KMS-11 (cell line): ENCODE measurements at regions not wholly inside any gene's neighbourhood (a gene's known extent, or its start where the extent isn't known, plus 50 kb on each side); places are given as distances from the start of the nearest gene placed in this dataset.

ENCODE experiments used
- H2AFZ ChIP-seq: fragments of 200-600 bp; sonication (generic); 2 replicates; pipeline ENCODE4 v1.6.1; 2016; ENCODE audit warnings: antibody characterized with exemption, mixed run types, low read depth
- H3K27ac ChIP-seq: fragments of 200-600 bp; sonication (generic); 2 replicates; pipeline ENCODE4 v1.6.1; 2016; ENCODE audit warnings: mild to moderate bottlenecking, mixed run types
- H3K27me3 ChIP-seq: fragments of 200-600 bp; sonication (generic); 2 replicates; pipeline ENCODE4 v1.6.1; 2017; ENCODE audit warnings: mild to moderate bottlenecking, low read depth, mixed run types, moderate library complexity; ENCODE audit not compliant: insufficient read depth
- H3K36me3 ChIP-seq: fragments of 200-600 bp; sonication (generic); 2 replicates; pipeline ENCODE4 v1.6.1; 2017; ENCODE audit warnings: mild to moderate bottlenecking, mixed run types; ENCODE audit not compliant: insufficient read depth
- H3K4me1 ChIP-seq: fragments of 200-600 bp; sonication (generic); 2 replicates; pipeline ENCODE4 v1.6.1; 2016; ENCODE audit warnings: mild to moderate bottlenecking, low read depth, mixed run types; ENCODE audit not compliant: poor library complexity, severe bottlenecking
- H3K4me2 ChIP-seq: fragments of 200-600 bp; sonication (generic); 2 replicates; pipeline ENCODE4 v1.7.0; 2016; ENCODE audit warnings: mild to moderate bottlenecking, mixed run types
- H3K4me3 ChIP-seq: fragments of 200-600 bp; sonication (generic); IDR thresholded peaks from 2 replicates; pipeline ENCODE4 v1.6.1; 2017; ENCODE audit warnings: low read depth, low read length, mixed read lengths; ENCODE audit not compliant: insufficient read depth
- H3K79me2 ChIP-seq: fragments of 200-600 bp; sonication (generic); 2 replicates; pipeline ENCODE4 v1.6.1; 2016; ENCODE audit warnings: low read depth, mixed run types; ENCODE audit not compliant: insufficient read depth
- H3K9ac ChIP-seq: fragments of 200-600 bp; sonication (generic); 2 replicates; pipeline ENCODE4 v1.6.1; 2016; ENCODE audit warnings: mild to moderate bottlenecking, mixed run types
- H4K20me1 ChIP-seq: fragments of 200-600 bp; sonication (generic); 2 replicates; pipeline ENCODE4 v1.6.1; 2016; ENCODE audit warnings: mild to moderate bottlenecking, mixed run types; ENCODE audit not compliant: insufficient read depth
- TF ChIP-seq, protein P1 (sequence below): fragments of 200-600 bp; sonication (generic); conservative IDR thresholded peaks from 2 replicates; pipeline ENCODE4 v1.6.1; 2017; ENCODE audit warnings: low read depth, mild to moderate bottlenecking, antibody characterized with exemption, low read length, moderate library complexity, mixed read lengths

- Histone ChIP-seq H3K27ac (no peak overlapping the region), H3K36me3 (no peaks in the 10 kb centered on the region), H4K20me1 (no peaks in the 10 kb centered on the region), H3K4me2 (0 out of 2 replicates have a peak overlapping the region, but pooled peaks have one; percentile 21), H3K79me2 (no peaks in the 10 kb centered on the region), H3K27me3 (no peaks in the 10 kb centered on the region), H3K4me3 (no peak overlapping the region), H3K9ac (no peak overlapping the region), H3K4me1 (peaks cover 5% of the 10 kb centered on the region), H2AFZ (no peak overlapping the region)
- TF ChIP-seq, protein P1, sequence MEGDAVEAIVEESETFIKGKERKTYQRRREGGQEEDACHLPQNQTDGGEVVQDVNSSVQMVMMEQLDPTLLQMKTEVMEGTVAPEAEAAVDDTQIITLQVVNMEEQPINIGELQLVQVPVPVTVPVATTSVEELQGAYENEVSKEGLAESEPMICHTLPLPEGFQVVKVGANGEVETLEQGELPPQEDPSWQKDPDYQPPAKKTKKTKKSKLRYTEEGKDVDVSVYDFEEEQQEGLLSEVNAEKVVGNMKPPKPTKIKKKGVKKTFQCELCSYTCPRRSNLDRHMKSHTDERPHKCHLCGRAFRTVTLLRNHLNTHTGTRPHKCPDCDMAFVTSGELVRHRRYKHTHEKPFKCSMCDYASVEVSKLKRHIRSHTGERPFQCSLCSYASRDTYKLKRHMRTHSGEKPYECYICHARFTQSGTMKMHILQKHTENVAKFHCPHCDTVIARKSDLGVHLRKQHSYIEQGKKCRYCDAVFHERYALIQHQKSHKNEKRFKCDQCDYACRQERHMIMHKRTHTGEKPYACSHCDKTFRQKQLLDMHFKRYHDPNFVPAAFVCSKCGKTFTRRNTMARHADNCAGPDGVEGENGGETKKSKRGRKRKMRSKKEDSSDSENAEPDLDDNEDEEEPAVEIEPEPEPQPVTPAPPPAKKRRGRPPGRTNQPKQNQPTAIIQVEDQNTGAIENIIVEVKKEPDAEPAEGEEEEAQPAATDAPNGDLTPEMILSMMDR: no peak
Measured at GRCh38 chr13:55566779-55567178, 1573.9 kb upstream of the PRR20A start.

DNA sequence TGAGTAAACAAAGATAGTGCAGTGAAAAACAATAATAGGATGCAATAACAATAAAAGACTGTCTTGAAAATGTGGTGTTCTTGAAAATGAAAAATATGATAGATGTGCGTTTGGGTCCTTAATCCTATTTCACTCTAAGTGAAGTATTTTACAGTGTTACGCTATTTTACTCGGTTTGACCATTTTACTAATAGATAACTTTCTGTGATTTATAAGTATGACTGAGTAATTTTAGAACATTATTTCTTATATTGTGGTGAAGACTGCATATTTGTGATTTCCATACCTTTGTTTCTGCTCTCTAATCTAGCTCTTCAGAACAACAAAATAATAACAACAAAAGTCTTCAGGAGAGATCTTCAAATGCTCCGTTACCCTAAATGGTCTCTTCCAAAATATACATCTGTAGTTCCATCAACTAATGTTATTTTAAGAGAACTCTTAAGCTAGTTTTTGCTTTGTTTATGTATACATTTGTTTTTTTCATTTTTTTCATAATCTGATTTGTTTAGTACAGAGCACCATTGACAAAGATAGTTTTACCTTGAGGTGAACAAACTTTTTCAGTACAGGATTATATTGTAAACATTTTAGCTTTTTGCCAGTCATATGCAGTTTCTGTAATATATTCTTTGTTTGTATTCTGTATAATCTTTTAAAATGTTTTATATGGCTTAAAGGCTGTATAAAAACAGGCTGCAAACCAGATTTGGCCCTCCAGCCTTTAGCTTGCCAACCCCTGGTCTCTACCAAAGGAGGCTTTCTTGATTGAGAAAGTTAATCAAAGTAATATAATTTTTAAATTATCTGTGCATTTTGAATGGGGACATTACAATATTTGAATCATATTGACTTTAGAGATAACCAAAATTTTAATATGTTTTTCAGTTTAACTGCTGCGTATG is 1572.7 kb upstream of the PRR20A start:
- peaks cover 5% of the 10 kb centered on the region for H3K4me1 ChIP-seq
- no peak overlapping the region for H3K27ac ChIP-seq
- no peaks in the 10 kb centered on the region for H4K20me1 ChIP-seq
- no peak overlapping the region for H3K4me2 ChIP-seq
- H3K36me3 ChIP-seq: no peaks in the 10 kb centered on the region
- H3K27me3 ChIP-seq: no peaks in the 10 kb centered on the region
- H3K9ac ChIP-seq: no peak overlapping the region
- no peaks in the 10 kb centered on the region for H3K79me2 ChIP-seq
- no peak overlapping the region for H2AFZ ChIP-seq
- H3K4me3 ChIP-seq: no peak overlapping the region
- TF ChIP-seq, protein P1: no peak

DNA sequence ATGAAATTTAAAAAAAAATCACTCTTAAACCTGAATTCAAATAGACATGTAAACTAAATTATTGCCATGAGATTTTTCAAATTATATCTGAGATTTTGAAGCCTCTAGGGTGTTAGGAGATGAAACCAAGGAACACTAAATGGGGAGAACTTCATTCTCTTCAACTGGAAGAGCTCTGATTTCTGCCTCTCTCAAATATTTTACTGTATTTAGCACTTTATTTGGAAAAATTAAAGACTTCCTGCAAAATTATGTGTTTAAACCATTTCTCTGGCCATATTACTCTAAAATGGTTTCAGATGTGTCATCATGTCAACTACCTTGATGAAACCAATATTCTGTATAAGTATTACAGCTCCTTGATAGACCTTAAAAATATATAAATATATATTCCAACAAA is 1571.6 kb upstream of the PRR20A start:
- Histone ChIP-seq H3K36me3 (no peaks in the 10 kb centered on the region), H4K20me1 (no peaks in the 10 kb centered on the region), H3K4me3 (no peak overlapping the region), H3K9ac (no peak overlapping the region), H3K4me2 (no peak overlapping the region), H2AFZ (no peak overlapping the region), H3K27me3 (no peaks in the 10 kb centered on the region), H3K79me2 (no peaks in the 10 kb centered on the region), H3K27ac (no peak overlapping the region), H3K4me1 (peaks cover 5% of the 10 kb centered on the region)
- TF ChIP-seq, protein P1: no peak

GRCh38 chr13:55569514-55569913 is 1571.2 kb upstream of the PRR20A start:
- Histone ChIP-seq H3K9ac (no peak overlapping the region), H3K27me3 (no peaks in the 10 kb centered on the region), H3K4me2 (no peak overlapping the region), H3K36me3 (no peaks in the 10 kb centered on the region), H3K4me3 (no peak overlapping the region), H3K79me2 (no peaks in the 10 kb centered on the region), H3K27ac (no peak overlapping the region), H3K4me1 (peaks cover 5% of the 10 kb centered on the region), H4K20me1 (no peaks in the 10 kb centered on the region), H2AFZ (no peak overlapping the region)
- TF ChIP-seq, protein P1: no peak
